GM18858 (cell line): ENCODE measurements at regions not wholly inside any gene's neighbourhood (a gene's known extent, or its start where the extent isn't known, plus 50 kb on each side); places are given as distances from the start of the nearest gene placed in this dataset.

ENCODE experiments used
- ATAC-seq: cut with Tn5 transposase; IDR thresholded peaks from one replicate; pipeline ENCODE4 v1.9.1; 2021; ENCODE audit not compliant: unreplicated experiment

DNA sequence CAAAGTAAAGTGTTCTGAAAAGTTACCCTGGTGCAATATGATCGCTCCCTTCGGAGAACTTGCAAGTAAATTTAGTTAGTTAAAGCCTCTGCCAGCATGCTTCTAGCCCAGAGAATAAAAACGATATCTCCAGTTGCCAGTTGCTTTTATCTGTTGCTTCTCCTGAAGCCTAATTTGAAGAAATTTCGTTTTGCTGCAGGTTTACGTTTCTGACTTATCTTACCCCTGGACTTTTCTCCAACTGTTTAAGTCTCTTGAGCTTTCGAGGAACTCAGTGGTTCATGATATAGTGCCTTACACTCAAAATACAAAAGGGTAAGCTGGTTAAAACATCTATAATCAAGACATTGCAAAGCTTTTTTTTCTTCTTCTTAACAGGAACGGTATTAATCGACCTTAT, 131.1 kb downstream of the FAM161A start:
- no peak for ATAC-seq

DNA sequence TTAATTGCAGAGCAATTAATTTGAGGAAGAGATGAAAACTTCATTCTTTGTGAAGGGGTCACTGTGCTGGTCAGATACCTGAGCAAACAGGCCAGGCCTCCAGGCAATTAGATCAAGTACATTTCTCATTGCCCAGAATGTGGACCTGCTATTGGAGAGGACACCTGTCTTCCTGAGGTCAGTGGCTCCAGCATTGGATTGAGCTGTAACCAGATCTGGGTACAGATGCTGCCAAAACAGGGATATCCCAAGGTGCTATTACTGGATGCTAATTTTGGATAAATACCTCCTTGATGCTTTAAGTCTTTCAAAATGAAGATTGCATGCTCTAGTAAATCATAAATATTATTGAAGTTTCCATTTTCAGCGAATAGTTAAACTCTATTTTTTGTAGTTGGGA, 131.5 kb downstream of the FAM161A start:
- ATAC-seq, result no peak

- no peak for ATAC-seq
These were observed 132.5 kb downstream of the FAM161A start for GRCh38 chr2:61721382-61721781.

- no peak for ATAC-seq
These were observed 132.9 kb downstream of the FAM161A start for GRCh38 chr2:61720911-61721310.

DNA sequence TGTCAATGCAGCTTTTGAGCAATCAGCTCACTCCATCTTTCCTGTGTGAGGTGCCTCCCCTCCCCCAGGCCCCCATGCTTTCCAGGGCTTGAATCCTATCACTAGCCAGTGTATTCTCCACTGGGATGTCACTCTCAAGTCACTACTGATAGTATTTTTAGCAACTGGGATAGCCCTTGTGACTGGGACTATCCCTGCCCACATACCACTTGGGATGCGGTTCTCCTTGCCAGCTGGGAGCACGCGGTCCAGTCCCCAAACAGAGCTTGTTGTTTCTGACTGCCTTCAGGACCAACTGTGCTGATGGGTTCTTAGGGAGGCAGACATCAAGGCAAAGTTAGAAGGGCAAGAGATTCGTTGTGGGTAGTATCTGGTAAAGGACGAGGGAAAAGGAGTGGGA, 134.9 kb downstream of the FAM161A start:
- ATAC-seq, result no peak

DNA sequence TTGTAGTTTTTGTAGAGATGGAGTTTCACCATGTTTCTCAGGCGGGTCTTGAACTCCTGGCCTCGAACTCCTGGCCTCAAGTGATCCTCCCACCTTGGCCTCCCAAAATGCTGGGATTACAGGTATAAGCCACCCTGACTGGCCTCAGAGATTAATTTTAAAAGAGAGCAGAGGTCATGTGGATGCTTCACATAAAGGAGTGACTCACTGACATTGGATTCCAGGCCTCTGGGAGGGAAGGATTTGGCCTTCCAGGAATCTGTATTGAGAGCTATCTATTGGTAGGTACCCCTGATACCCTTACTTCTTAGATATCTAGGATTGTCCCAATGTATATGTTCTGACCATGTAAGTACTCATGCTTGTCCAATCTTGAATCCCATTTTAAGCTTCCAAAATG, 138.4 kb downstream of the FAM161A start:
- ATAC-seq, result no peak

DNA sequence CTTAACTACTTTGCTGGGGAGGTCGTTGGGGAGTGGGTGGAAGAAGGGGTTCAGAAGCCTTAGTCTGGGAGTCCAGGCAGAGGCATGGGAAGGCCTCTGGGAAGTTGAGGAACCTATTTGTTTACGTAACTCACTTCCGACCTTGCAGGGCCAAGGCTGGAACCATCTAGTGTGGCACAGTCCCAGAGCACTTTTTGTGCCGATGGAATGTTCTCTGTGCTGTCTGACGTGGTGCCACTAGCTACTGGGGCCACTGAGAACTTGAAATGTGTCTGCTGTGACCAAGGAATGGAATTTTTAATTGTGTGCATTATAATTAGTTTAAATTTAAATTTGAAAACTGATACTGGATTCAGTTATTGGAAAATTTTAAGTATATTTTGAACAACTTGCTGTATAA, 139.7 kb downstream of the FAM161A start:
- ATAC-seq, result no peak

GRCh38 chr2:61713457-61713856, 140.4 kb downstream of the FAM161A start:
- no peak for ATAC-seq

- no peak for ATAC-seq
These were observed 141.8 kb downstream of the FAM161A start for GRCh38 chr2:61712060-61712459.

DNA sequence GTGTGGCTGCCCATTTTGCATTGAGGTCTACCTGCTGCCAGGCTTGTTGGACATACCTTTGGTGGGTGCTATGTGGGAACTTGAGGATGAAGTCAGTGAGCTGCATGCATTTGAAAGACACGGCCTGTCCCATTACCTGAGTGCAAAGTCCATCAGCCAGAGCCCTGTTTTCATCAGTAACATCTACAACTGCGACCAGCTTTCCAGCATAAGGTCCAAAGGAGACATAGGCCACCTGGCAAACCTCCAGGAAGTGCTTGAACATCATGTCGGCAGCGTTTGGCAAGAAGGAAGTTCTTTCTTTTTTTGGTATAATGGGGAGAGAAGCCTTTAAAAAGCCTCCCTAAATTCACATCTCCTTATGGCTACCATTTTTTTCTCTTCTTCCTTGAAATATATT, 143.1 kb downstream of the FAM161A start:
- no peak for ATAC-seq

DNA sequence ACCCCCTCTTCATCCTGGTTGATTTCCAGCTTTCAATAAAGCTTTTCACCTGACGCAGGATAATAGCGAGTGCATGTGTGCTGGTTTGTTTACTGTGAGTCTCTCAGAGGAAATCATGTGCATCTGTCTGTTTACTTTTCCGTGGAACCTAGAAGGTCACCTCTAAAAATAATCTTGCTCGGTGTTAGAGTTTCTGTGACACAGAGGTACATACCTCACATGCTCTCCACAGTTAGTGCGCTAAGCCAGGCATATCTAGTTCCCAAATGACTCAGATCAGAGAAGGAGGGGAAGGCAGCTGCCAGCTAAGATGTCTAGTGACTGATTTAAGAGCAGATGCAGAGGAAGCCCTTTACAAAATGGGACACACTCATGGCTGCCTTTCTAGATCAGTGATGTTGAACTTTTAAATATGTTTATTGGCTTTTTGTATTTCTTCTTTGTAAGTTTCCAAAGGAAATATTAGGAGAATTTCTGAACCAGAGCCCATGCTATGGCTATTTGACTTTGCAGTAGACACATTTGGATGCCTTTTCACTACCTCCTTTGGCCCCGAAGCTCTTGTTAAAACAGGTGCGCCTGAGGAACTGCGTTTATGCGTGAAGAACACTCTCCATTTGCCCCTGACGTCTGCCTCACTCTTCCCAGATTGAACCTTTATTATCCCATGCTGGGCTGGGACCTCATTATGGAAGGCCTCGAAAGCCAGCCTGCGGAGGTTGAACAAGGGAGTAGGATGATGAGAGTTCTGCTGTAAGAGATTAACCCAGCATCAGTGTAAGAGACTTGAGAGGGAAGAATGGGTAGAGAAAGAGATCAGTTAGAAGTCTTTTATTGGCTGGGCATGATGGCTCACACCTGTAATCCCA, 145.6 kb downstream of the FAM161A start:
- ATAC-seq, result peak; percentile 99

- ATAC-seq, result no peak
These were observed 148.2 kb downstream of the FAM161A start for GRCh38 chr2:61705625-61706024.

- no peak for ATAC-seq
These were observed 149.5 kb downstream of the FAM161A start for GRCh38 chr2:61704364-61704763.

DNA sequence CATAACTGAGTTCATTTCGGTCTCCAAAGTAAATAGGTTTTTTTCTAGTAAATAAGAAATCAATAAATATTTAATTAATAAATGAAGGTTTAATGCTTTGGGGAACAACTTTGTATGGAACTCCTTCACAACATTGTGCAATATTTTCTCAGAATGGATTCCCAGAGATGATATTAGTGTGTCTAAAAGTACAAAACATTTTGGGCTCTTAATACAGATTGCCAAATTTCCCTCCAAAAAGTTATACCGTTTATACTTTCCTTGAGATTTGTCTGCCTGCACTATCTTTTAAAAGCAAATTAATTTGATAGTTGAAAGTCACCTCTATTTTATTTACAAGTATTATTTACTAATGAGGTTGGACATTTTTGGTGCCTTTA, 151.8 kb downstream of the FAM161A start:
- ATAC-seq, result no peak

GRCh38 chr2:61700464-61700863, 153.4 kb downstream of the FAM161A start:
- no peak for ATAC-seq

DNA sequence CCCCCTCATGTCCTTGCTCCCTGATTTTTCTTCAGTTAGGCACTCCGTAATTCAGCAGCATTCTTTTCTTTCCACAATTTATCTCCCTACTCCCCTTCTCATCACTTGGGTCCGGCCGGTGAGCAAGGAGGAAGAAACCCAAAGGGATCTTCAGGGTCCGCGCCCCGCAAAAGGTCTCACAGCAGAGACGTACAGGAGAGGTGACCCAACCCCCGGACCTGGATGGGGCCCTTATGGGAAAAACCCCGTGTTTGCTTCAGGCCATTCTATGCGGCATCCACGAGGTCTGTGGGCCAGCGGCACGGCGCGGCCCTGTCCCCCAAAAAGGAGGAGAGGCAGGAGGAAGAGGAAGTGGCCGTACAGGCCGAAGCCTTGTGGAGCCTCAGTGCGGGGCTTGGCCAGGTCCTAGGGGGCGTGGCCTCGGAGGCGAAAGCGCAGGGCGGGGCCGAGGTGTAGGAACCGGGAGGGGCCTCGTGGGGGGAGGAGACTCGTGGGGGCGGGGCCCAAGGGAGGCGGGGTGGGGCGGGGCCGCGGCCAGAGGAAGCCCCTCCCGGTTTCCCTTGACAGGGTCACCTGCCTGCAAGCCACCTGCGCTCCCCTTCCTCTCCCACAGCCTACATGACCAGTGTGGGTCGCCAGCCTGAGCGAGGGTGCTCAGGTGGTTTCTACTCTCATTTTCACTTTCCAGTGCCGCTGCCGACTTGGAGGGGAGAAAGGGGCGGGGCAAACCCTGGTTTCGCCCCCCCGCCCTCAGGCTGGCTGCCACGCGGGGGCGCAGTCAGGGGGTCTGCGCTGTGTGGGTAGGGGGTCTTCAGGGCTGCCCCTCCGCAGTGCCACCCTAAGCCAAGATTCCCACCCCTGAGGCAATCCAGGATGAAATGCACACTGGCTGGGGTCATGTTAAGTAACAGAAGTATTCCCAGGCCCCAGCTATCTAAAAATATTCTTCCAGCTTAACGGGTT, 156.4 kb upstream of the XPO1 start:
- ATAC-seq, result peak; percentile 89

DNA sequence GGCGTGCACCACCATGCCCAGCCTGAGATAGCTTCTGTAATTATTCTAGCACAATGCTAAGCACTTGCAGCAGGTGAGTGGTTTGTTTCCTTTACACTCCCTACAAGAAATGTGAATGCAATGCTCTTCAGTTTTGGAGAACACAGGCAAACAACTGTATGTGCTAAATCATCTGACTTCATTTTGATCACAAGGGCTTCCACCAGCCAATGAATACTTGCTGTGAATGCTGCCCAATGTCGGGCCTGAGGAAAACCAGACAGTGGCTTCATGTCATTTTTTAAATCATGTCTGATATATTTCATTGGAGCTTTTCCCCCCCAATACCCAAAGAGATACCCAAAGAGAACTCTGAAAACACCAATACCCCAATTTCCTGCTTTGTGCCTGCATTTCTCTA, 155.6 kb upstream of the XPO1 start:
- ATAC-seq, result no peak

DNA sequence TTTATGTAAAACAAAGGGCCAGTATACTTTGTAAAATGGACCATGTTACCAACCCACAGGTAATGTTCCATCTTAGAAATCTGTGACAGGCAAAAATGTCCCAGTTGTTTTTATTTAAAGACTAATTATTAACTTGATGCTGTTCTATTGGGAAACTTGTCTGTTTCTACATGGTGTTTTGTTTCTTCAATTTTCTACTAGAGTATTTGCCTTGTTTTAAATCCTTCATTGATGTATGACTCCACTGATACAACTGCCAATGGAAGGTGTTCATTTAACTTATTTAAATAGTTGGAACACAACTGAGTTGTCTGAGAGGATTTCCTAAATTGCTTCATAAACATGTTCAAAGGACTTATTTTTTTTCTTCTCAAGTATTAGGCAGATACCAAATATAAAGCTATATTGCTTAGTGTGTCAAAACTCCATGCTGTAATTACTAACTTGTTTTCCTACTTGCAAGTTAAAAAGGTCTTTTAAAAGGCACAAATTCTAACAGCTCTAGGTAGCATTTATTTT, 152.0 kb upstream of the XPO1 start:
- no peak for ATAC-seq

GRCh38 chr2:61689568-61689967, 151.4 kb upstream of the XPO1 start:
- no peak for ATAC-seq

DNA sequence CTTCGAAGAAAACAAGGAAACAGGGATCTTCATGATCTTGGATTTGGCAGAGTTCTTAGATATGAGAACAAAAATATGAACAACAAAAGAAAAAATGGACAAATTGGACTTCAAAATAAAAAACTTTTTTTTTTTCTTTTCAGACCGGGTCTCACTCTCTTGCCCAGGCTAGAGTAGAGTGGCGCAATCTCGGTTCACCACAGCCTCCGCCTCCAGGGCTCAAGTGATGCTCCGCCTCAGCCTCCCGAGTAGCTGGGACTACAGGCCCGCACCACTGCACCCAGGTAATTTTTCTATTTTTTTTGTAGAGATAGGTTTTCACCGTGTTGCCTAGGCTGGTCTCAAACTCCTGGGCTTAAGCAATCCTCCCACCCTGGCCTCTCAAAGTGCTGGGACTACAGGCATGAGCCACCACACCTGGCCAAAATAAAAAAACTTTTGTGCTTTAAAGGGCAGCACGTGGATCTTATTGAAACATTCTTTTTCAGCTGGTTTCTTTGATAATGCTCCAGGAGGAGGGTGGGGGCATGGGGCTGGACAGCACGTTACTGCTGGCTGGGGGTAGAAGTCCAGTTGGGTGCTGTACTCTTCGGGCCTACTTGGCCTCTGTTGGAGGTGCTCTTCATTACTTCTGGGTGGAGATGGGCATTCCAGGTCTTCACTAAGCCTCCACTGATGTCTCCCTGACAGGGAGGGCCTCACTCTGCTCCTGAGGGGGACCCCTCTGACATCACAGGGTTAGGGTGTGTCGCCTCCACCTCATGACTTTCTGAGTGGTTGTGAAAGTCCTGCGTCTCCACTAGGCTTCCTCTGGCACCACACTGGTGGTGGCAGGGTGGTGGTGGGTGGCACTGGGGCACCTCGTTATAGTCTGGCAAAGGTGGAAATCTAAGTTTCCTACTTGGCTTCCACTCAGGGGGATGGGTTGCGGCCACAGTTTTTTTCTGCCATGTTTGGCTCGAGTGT, 150.5 kb upstream of the XPO1 start:
- ATAC-seq, result no peak

DNA sequence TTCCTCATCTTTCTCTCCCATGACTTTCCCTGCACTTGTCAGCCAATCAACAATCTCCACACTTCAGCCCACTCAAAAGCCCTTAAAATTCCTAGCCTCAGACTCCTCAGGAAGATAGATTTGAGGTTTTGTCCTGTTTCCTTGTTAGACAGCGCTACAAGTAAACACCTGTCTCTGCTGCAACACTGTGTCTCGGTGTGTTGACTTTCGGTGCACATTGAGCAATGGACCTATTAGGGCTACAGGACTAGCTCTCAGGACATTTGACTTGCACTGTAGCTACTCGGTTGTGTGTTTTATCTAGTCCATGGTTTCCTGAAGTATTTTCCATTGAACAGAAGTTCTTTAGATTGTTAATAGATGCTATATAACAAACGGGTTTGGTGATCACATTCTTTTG, 140.9 kb upstream of the XPO1 start:
- no peak for ATAC-seq
